ENCODE measurements at regions not wholly inside any gene's neighbourhood (a gene's known extent, or its start where the extent isn't known, plus 50 kb on each side); places are given as distances from the start of the nearest gene placed in this dataset.

DNA sequence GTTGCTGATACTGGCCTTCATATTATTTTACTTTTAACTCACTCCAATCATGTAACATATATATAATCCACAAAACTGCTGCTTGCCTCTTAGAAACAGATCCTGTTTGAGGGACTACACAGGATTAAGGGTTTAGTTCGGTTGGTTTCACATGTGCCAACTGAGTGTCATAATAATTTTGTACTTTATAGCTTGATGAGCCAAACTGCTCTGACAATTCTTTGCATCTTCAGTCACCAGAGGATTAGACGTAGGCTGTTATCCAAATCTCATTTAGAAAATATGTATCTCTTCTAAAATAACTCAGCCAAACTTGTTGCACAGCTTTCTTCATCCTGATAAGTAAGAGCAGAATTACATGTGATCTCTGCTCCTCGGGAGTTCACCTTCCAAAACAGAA is 643.6 kb upstream of the PTCHD4 start:
- Histone ChIP-seq H3K27me3 (ENCODE audit: control insufficient read depth in 5 of 5, insufficient read depth in 4 of 5, low read length in 5 of 5) (no peaks in the 10 kb centered on the region), H3K27ac (ENCODE audit: low read depth, low read length) (no peak overlapping the region), H3K9me3 (ENCODE audit: control insufficient read depth in 5 of 5, low read length in 5 of 5) (no peaks in the 10 kb centered on the region), H3K9ac (ENCODE audit: low read length in 5 of 5) (no peak overlapping the region), H3K4me1 (ENCODE audit: control insufficient read depth in 5 of 5, insufficient read depth in 5 of 5, low read length in 5 of 5) (no peaks in the 10 kb centered on the region), H3K4me3 (ENCODE audit: low read depth in 1 of 5, low read length in 5 of 5) (no peak overlapping the region), H3K36me3 (ENCODE audit: control insufficient read depth in 5 of 5, insufficient read depth in 5 of 5, low read length in 5 of 5) (no peaks in the 10 kb centered on the region)

DNA sequence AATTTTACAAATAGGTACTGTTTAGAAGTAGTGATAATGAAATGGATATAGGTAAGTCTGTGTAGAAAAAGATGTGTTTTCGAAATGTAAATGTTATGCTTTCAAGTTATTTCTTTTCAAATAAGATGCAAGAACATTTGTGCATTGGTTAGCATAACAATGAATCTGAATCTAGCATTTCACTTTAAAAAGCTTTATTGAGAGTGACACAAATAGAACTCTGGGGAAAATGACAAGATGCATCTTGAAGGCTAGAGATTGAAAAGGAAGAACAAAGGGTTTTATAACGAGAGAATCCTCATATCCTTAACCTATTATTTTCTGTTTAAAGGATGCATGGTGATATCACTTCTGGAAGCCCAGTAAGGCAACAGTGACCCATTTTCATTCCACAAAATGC is 639.9 kb upstream of the PTCHD4 start:
- no peak overlapping the region for H3K27ac ChIP-seq (ENCODE audit: low read depth, low read length)
- H3K36me3 ChIP-seq (ENCODE audit: control insufficient read depth in 5 of 5, insufficient read depth in 5 of 5, low read length in 5 of 5) = no peaks in the 10 kb centered on the region
- peaks cover 0 to under 1% (median 0%) of the 10 kb centered on the region in 5 donors for H3K9me3 ChIP-seq (ENCODE audit: control insufficient read depth in 5 of 5, low read length in 5 of 5)
- H3K9ac ChIP-seq (ENCODE audit: low read length in 5 of 5) = no peak overlapping the region
- H3K27me3 ChIP-seq (ENCODE audit: control insufficient read depth in 5 of 5, insufficient read depth in 4 of 5, low read length in 5 of 5) = no peaks in the 10 kb centered on the region
- H3K4me3 ChIP-seq (ENCODE audit: low read depth in 1 of 5, low read length in 5 of 5) = no peak overlapping the region
- no peaks in the 10 kb centered on the region for H3K4me1 ChIP-seq (ENCODE audit: control insufficient read depth in 5 of 5, insufficient read depth in 5 of 5, low read length in 5 of 5)

DNA sequence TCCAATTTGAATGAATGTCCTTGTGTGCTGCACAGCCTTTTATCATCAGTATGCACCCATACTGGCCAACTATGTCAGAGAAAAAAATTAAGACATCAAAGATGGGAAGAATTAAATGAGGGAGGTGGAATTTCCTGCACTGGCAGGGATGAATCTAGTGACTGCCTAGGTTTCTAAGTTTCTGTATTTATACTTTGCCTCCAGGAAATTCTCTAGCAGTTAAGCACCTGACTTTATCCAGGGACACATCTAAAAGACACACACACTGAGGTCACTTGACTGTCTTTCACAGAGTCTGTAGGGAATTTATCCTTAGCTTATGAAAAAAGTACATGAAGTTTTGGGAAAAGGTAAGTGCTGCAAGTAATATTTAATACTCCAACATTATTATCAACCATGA is 636.5 kb upstream of the PTCHD4 start:
- Histone ChIP-seq H3K9me3 (ENCODE audit: control insufficient read depth in 5 of 5, low read length in 5 of 5) (peaks cover 0 to 3% (median 0%) of the 10 kb centered on the region in 5 donors), H3K4me1 (ENCODE audit: control insufficient read depth in 5 of 5, insufficient read depth in 5 of 5, low read length in 5 of 5) (no peaks in the 10 kb centered on the region), H3K4me3 (ENCODE audit: low read depth in 1 of 5, low read length in 5 of 5) (no peak overlapping the region), H3K9ac (ENCODE audit: low read length in 5 of 5) (no peak overlapping the region), H3K27ac (ENCODE audit: low read depth, low read length) (no peak overlapping the region), H3K36me3 (ENCODE audit: control insufficient read depth in 5 of 5, insufficient read depth in 5 of 5, low read length in 5 of 5) (no peaks in the 10 kb centered on the region), H3K27me3 (ENCODE audit: control insufficient read depth in 5 of 5, insufficient read depth in 4 of 5, low read length in 5 of 5) (no peaks in the 10 kb centered on the region)

DNA sequence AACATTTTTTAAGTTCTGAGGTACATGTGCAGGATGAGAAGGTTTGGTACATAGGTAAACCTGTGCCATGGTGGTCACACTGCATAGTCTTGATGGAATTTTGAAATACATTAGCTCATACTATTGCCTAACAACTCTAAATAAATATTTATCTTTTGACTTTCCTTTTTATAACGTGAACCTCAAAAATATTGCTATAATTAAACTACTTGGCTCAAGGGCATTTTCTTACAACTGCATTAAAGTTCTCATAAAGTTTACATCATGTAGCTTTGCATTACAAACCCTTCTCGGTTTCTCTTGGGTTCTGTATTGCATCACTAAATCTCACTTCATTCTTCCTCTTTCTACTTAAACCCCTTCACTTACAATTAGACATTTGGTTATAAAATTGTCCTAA is 636.0 kb upstream of the PTCHD4 start:
- Histone ChIP-seq H3K4me1 (ENCODE audit: control insufficient read depth in 5 of 5, insufficient read depth in 5 of 5, low read length in 5 of 5) (no peaks in the 10 kb centered on the region), H3K27ac (ENCODE audit: low read depth, low read length) (no peak overlapping the region), H3K36me3 (ENCODE audit: control insufficient read depth in 5 of 5, insufficient read depth in 5 of 5, low read length in 5 of 5) (no peaks in the 10 kb centered on the region), H3K9me3 (ENCODE audit: control insufficient read depth in 5 of 5, low read length in 5 of 5) (peaks cover 0 to 3% (median 0%) of the 10 kb centered on the region in 5 donors), H3K4me3 (ENCODE audit: low read depth in 1 of 5, low read length in 5 of 5) (no peak overlapping the region), H3K9ac (ENCODE audit: low read length in 5 of 5) (no peak overlapping the region), H3K27me3 (ENCODE audit: control insufficient read depth in 5 of 5, insufficient read depth in 4 of 5, low read length in 5 of 5) (no peaks in the 10 kb centered on the region)

DNA sequence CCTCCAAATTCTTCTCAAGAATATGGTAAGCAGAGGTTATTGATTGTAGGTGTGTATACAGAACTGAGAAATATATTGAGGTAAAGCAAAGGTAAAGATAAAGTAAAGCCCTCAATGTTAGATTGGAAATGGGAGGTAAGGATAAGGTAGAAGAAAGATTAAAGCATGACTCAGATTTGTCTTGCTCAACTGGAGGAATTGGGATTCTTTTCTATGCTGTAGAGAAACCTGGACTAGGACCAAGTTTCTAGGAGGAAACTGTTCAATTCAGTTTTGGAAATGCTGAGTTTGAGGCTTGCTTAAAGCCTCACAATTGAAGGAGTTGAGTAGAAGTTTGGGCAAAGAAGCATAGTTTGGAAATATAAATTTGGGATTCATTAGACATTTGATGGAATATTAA is 634.0 kb upstream of the PTCHD4 start:
- no peaks in the 10 kb centered on the region for H3K27me3 ChIP-seq (ENCODE audit: control insufficient read depth in 5 of 5, insufficient read depth in 4 of 5, low read length in 5 of 5)
- H3K9ac ChIP-seq (ENCODE audit: low read length in 5 of 5) = no peak overlapping the region
- H3K4me3 ChIP-seq (ENCODE audit: low read depth in 1 of 5, low read length in 5 of 5) = no peak overlapping the region
- H3K36me3 ChIP-seq (ENCODE audit: control insufficient read depth in 5 of 5, insufficient read depth in 5 of 5, low read length in 5 of 5) = no peaks in the 10 kb centered on the region
- no peak overlapping the region for H3K27ac ChIP-seq (ENCODE audit: low read depth, low read length)
- H3K4me1 ChIP-seq (ENCODE audit: control insufficient read depth in 5 of 5, insufficient read depth in 5 of 5, low read length in 5 of 5) = no peaks in the 10 kb centered on the region
- peaks cover 0 to 3% (median 0%) of the 10 kb centered on the region in 5 donors for H3K9me3 ChIP-seq (ENCODE audit: control insufficient read depth in 5 of 5, low read length in 5 of 5)

DNA sequence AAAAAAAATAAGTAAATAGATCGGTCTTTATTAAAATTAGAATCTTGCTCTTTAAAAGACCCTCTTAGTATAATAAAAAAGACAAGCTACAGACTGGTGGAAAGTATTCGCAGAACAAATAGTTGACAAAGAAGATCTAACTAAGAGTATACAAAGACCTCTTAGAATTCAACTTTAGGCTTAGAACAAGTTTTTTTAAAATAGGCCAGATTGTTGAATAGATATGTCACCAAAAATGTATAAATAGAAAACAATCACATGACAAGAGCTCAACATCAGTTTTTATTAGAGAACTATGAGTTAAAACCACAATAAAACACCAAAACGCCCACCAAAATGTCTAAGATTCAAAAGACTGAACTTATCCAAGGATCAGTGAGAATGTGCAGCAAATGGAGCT is 632.7 kb upstream of the PTCHD4 start:
- H3K27ac ChIP-seq (ENCODE audit: low read depth, low read length) = no peak overlapping the region
- H3K4me1 ChIP-seq (ENCODE audit: control insufficient read depth in 5 of 5, insufficient read depth in 5 of 5, low read length in 5 of 5) = no peaks in the 10 kb centered on the region
- H3K4me3 ChIP-seq (ENCODE audit: low read depth in 1 of 5, low read length in 5 of 5) = no peak overlapping the region
- peaks cover 0 to 3% (median 0%) of the 10 kb centered on the region in 5 donors for H3K9me3 ChIP-seq (ENCODE audit: control insufficient read depth in 5 of 5, low read length in 5 of 5)
- no peak overlapping the region for H3K9ac ChIP-seq (ENCODE audit: low read length in 5 of 5)
- H3K27me3 ChIP-seq (ENCODE audit: control insufficient read depth in 5 of 5, insufficient read depth in 4 of 5, low read length in 5 of 5) = no peaks in the 10 kb centered on the region
- no peaks in the 10 kb centered on the region for H3K36me3 ChIP-seq (ENCODE audit: control insufficient read depth in 5 of 5, insufficient read depth in 5 of 5, low read length in 5 of 5)

DNA sequence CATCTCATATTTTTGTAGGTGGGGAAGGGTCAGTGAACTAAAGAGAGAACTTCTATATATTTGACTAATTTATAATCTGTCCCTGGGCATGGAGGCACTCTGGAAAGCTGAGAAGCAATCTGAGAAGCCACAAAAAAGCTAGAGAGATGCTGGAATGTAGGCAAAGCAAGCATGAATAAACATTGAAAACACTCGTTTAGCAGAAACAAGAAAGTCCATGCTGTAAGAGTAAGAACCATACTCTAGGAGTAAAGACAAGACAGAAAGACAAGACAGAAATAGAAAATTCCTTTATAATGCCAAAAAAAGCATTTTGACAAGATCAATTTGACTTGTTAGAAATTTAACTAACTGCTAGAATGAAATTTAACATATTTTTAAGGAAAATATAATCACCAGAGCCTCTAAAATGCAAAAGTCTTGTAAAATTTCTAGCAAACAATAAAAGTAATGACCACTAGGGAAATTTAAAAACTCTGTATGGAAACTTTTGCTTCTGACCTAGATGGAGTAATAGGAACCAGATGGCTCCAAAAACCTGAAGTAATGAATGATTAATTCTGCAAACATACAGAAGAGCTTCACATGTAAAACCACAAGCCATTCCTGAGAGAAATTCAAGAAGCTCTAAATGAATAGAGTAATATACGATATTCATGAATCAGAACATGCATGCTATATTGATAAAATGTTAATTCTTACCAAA is 625.7 kb upstream of the PTCHD4 start:
- no peak overlapping the region for H3K9ac ChIP-seq (ENCODE audit: low read length in 5 of 5)
- no peak overlapping the region for H3K4me3 ChIP-seq (ENCODE audit: low read depth in 1 of 5, low read length in 5 of 5)
- no peaks in the 10 kb centered on the region for H3K9me3 ChIP-seq (ENCODE audit: control insufficient read depth in 5 of 5, low read length in 5 of 5)
- no peaks in the 10 kb centered on the region for H3K36me3 ChIP-seq (ENCODE audit: control insufficient read depth in 5 of 5, insufficient read depth in 5 of 5, low read length in 5 of 5)
- H3K27me3 ChIP-seq (ENCODE audit: control insufficient read depth in 5 of 5, insufficient read depth in 4 of 5, low read length in 5 of 5) = no peaks in the 10 kb centered on the region
- H3K4me1 ChIP-seq (ENCODE audit: control insufficient read depth in 5 of 5, insufficient read depth in 5 of 5, low read length in 5 of 5) = no peaks in the 10 kb centered on the region
- H3K27ac ChIP-seq (ENCODE audit: low read depth, low read length) = no peak overlapping the region

DNA sequence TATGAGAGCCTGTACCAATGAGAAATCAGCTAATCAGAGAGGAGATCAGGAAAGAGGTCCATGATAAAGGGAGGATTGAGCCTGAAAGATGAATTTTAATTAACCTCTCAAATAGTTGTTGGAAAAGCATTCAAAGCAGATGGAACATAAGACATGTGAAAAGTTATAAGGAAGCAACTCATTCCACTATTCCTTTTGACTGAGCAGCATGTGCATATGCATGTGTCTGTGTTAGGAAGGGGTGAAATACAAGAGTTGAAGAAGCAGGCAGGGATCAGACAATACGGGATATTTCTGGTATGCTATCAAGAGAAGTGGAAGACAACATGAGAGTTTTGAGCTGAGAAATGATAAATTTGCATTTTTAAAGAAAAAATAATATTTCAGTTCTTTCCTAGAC is 624.8 kb upstream of the PTCHD4 start:
- no peaks in the 10 kb centered on the region for H3K36me3 ChIP-seq (ENCODE audit: control insufficient read depth in 5 of 5, insufficient read depth in 5 of 5, low read length in 5 of 5)
- no peak overlapping the region for H3K27ac ChIP-seq (ENCODE audit: low read depth, low read length)
- H3K9ac ChIP-seq (ENCODE audit: low read length in 5 of 5) = no peak overlapping the region
- no peaks in the 10 kb centered on the region for H3K4me1 ChIP-seq (ENCODE audit: control insufficient read depth in 5 of 5, insufficient read depth in 5 of 5, low read length in 5 of 5)
- no peaks in the 10 kb centered on the region for H3K27me3 ChIP-seq (ENCODE audit: control insufficient read depth in 5 of 5, insufficient read depth in 4 of 5, low read length in 5 of 5)
- H3K9me3 ChIP-seq (ENCODE audit: control insufficient read depth in 5 of 5, low read length in 5 of 5) = peaks cover 0 to 4% (median 0%) of the 10 kb centered on the region in 5 donors
- H3K4me3 ChIP-seq (ENCODE audit: low read depth in 1 of 5, low read length in 5 of 5) = no peak overlapping the region

DNA sequence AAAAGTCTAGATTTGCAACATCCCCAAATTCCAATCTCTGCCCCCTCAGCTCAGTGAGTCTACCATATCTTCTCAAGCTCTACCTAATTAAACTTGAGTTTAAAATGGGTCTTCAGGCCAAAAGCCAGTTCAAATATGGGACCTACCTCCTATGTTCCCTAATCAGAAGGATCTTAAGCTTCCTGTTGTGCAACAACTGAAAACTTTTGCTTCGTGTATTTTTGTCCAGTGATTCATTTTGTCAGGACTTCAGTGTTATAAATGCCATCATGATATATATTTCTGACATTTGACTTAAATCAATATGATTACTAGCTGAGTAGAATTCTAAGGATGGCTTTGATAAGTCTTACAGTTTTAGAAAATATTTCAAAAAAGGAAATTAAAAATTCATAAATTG is 622.6 kb upstream of the PTCHD4 start:
- H3K9ac ChIP-seq (ENCODE audit: low read length in 5 of 5) = no peak overlapping the region
- no peak overlapping the region for H3K4me3 ChIP-seq (ENCODE audit: low read depth in 1 of 5, low read length in 5 of 5)
- H3K27ac ChIP-seq (ENCODE audit: low read depth, low read length) = no peak overlapping the region
- H3K4me1 ChIP-seq (ENCODE audit: control insufficient read depth in 5 of 5, insufficient read depth in 5 of 5, low read length in 5 of 5) = no peaks in the 10 kb centered on the region
- H3K36me3 ChIP-seq (ENCODE audit: control insufficient read depth in 5 of 5, insufficient read depth in 5 of 5, low read length in 5 of 5) = no peaks in the 10 kb centered on the region
- peaks cover 0 to 4% (median 0%) of the 10 kb centered on the region in 5 donors for H3K9me3 ChIP-seq (ENCODE audit: control insufficient read depth in 5 of 5, low read length in 5 of 5)
- H3K27me3 ChIP-seq (ENCODE audit: control insufficient read depth in 5 of 5, insufficient read depth in 4 of 5, low read length in 5 of 5) = no peaks in the 10 kb centered on the region

DNA sequence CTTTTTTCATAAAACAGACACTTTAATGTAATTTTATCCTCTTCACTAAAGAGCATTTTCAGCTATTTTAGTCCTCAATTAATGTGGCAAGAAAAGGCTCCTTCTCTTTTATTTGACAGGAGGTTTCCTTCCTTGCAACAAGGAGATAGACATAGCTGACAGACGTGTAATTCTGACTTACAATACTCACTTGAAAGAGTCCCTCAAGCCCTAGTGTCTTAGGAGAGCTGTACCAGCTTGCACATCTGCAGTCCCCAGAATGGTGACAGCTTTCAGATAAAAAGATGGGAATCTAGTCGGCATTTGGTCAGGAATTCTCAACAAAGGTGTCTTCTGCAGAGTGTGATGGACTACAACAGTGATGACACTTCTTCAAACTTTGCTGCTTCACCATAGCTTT is 603.7 kb upstream of the PTCHD4 start:
- Histone ChIP-seq H3K9ac (ENCODE audit: low read length in 5 of 5) (no peak overlapping the region), H3K36me3 (ENCODE audit: control insufficient read depth in 5 of 5, insufficient read depth in 5 of 5, low read length in 5 of 5) (no peaks in the 10 kb centered on the region), H3K27ac (ENCODE audit: low read depth, low read length) (no peak overlapping the region)

More for the DNA sequence above, 603.7 kb upstream of the PTCHD4 start:
- no peaks in the 10 kb centered on the region for H3K4me1 ChIP-seq (ENCODE audit: control insufficient read depth in 5 of 5, insufficient read depth in 5 of 5, low read length in 5 of 5)
- H3K9me3 ChIP-seq (ENCODE audit: control insufficient read depth in 5 of 5, low read length in 5 of 5) = peaks cover 0 to 6% (median 2%) of the 10 kb centered on the region in 5 donors
- H3K27me3 ChIP-seq (ENCODE audit: control insufficient read depth in 5 of 5, insufficient read depth in 4 of 5, low read length in 5 of 5) = no peaks in the 10 kb centered on the region
- no peak overlapping the region for H3K4me3 ChIP-seq (ENCODE audit: low read depth in 1 of 5, low read length in 5 of 5)

Data from subcutaneous abdominal adipose tissue (tissue), 5 donors.